GM23338 (cell line): ENCODE measurements at regions not wholly inside any gene's neighbourhood (a gene's known extent, or its start where the extent isn't known, plus 50 kb on each side); places are given as distances from the start of the nearest gene placed in this dataset.

Source experiments
- CREB1 ChIP-seq: fragments of 250-450 bp; sonication (Bioruptor Pico); IDR thresholded peaks from 2 replicates; pipeline ENCODE4 v1.5.0; 2020; ENCODE audit warnings: low read depth, mild to moderate bottlenecking, moderate library complexity
- EZH2 ChIP-seq: fragments of 200-600 bp; sonication (generic); IDR thresholded peaks from one replicate; pipeline ENCODE4 v1.8.0; 2017; ENCODE audit warnings: antibody characterized with exemption, mild to moderate bottlenecking, low read depth; ENCODE audit not compliant: unreplicated experiment
- EZH2phosphoT487 ChIP-seq: fragments of 200-600 bp; sonication (generic); IDR thresholded peaks from one replicate; pipeline ENCODE4 v1.8.1; 2018; ENCODE audit warnings: antibody characterized with exemption; ENCODE audit not compliant: unreplicated experiment
- JUNB ChIP-seq: IDR thresholded peaks from one replicate; pipeline ENCODE4 v1.6.1; 2016; ENCODE audit warnings: antibody characterized with exemption; ENCODE audit not compliant: unreplicated experiment
- NANOG ChIP-seq: IDR thresholded peaks from 2 replicates; pipeline ENCODE4 v1.6.1; 2016; ENCODE audit warnings: antibody characterized with exemption, borderline replicate concordance
- POLR2AphosphoS5 ChIP-seq: IDR thresholded peaks from 2 replicates; pipeline ENCODE4 v1.6.1; 2016; ENCODE audit warnings: antibody characterized with exemption, low read depth
- STAT1 ChIP-seq: IDR thresholded peaks from one replicate; pipeline ENCODE4 v1.6.1; 2016; ENCODE audit warnings: antibody characterized with exemption; ENCODE audit not compliant: unreplicated experiment
- ZNF114 ChIP-seq: fragments of 250-450 bp; sonication (Bioruptor Pico); IDR thresholded peaks from 2 replicates; pipeline ENCODE4 v1.5.0; 2020; ENCODE audit warnings: mild to moderate bottlenecking, moderate library complexity
- ZNF331 ChIP-seq: fragments of 250-450 bp; sonication (Bioruptor Pico); IDR thresholded peaks from 2 replicates; pipeline ENCODE4 v1.5.0; 2020; ENCODE audit warnings: low read depth, mild to moderate bottlenecking, moderate library complexity
- TF ChIP-seq, protein P1 (sequence below), 2 experiments: fragments of 200-600 bp in 1 of 2; sonication (generic) in 1 of 2; conservative IDR thresholded peaks; 2 replicates each; pipeline versions ENCODE4 v1.5.1 to v1.6.1; 2016 to 2017; ENCODE audit warnings: antibody characterized with exemption in 2 of 2, low read depth in 2 of 2, mild to moderate bottlenecking in 2 of 2, moderate library complexity in 1 of 2
- TF ChIP-seq, protein P2 (sequence below): IDR thresholded peaks from one replicate; pipeline ENCODE4 v1.6.1; 2018; ENCODE audit warnings: antibody characterized with exemption; ENCODE audit not compliant: unreplicated experiment
- TF ChIP-seq, protein P3 (sequence below): fragments of 250-450 bp; sonication (Bioruptor Pico); IDR thresholded peaks from 2 replicates; pipeline ENCODE4 v1.5.0; 2020; ENCODE audit warnings: mild to moderate bottlenecking, moderate library complexity

DNA sequence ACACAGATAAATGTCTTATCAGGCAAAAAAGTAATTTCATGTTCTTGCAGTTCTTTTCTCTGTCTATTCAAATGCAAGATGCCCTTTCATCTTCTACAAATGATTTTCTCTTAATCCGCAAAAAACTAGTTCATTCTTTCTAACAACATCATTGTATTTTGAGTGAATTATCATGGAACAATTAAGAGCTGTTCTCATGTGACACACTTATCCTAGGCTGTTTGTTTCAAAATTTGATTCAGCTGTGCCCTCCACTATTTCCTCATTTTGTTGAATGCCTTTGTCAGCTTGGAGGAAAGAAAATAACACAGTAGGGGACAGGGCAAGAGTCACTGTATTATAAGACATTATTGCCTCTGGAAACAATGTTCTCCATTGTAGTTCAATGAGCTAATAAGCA is 396.9 kb downstream of the KCTD12 start:
- TF ChIP-seq, protein P1, sequence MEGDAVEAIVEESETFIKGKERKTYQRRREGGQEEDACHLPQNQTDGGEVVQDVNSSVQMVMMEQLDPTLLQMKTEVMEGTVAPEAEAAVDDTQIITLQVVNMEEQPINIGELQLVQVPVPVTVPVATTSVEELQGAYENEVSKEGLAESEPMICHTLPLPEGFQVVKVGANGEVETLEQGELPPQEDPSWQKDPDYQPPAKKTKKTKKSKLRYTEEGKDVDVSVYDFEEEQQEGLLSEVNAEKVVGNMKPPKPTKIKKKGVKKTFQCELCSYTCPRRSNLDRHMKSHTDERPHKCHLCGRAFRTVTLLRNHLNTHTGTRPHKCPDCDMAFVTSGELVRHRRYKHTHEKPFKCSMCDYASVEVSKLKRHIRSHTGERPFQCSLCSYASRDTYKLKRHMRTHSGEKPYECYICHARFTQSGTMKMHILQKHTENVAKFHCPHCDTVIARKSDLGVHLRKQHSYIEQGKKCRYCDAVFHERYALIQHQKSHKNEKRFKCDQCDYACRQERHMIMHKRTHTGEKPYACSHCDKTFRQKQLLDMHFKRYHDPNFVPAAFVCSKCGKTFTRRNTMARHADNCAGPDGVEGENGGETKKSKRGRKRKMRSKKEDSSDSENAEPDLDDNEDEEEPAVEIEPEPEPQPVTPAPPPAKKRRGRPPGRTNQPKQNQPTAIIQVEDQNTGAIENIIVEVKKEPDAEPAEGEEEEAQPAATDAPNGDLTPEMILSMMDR (conservative IDR thresholded peaks at IDR 0.05; ENCODE audit: low read depth in 2 of 2) = no peak
- no peak for TF ChIP-seq ZNF114
- no peak for TF ChIP-seq POLR2AphosphoS5
- TF ChIP-seq, protein P2, sequence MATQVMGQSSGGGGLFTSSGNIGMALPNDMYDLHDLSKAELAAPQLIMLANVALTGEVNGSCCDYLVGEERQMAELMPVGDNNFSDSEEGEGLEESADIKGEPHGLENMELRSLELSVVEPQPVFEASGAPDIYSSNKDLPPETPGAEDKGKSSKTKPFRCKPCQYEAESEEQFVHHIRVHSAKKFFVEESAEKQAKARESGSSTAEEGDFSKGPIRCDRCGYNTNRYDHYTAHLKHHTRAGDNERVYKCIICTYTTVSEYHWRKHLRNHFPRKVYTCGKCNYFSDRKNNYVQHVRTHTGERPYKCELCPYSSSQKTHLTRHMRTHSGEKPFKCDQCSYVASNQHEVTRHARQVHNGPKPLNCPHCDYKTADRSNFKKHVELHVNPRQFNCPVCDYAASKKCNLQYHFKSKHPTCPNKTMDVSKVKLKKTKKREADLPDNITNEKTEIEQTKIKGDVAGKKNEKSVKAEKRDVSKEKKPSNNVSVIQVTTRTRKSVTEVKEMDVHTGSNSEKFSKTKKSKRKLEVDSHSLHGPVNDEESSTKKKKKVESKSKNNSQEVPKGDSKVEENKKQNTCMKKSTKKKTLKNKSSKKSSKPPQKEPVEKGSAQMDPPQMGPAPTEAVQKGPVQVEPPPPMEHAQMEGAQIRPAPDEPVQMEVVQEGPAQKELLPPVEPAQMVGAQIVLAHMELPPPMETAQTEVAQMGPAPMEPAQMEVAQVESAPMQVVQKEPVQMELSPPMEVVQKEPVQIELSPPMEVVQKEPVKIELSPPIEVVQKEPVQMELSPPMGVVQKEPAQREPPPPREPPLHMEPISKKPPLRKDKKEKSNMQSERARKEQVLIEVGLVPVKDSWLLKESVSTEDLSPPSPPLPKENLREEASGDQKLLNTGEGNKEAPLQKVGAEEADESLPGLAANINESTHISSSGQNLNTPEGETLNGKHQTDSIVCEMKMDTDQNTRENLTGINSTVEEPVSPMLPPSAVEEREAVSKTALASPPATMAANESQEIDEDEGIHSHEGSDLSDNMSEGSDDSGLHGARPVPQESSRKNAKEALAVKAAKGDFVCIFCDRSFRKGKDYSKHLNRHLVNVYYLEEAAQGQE = no peak
- TF ChIP-seq EZH2 = no peak
- TF ChIP-seq EZH2phosphoT487 = no peak
- no peak for TF ChIP-seq JUNB
- TF ChIP-seq STAT1 = no peak
- TF ChIP-seq CREB1 (CRISPR knock-in tag) = no peak
- no peak for TF ChIP-seq NANOG
- TF ChIP-seq, protein P3, sequence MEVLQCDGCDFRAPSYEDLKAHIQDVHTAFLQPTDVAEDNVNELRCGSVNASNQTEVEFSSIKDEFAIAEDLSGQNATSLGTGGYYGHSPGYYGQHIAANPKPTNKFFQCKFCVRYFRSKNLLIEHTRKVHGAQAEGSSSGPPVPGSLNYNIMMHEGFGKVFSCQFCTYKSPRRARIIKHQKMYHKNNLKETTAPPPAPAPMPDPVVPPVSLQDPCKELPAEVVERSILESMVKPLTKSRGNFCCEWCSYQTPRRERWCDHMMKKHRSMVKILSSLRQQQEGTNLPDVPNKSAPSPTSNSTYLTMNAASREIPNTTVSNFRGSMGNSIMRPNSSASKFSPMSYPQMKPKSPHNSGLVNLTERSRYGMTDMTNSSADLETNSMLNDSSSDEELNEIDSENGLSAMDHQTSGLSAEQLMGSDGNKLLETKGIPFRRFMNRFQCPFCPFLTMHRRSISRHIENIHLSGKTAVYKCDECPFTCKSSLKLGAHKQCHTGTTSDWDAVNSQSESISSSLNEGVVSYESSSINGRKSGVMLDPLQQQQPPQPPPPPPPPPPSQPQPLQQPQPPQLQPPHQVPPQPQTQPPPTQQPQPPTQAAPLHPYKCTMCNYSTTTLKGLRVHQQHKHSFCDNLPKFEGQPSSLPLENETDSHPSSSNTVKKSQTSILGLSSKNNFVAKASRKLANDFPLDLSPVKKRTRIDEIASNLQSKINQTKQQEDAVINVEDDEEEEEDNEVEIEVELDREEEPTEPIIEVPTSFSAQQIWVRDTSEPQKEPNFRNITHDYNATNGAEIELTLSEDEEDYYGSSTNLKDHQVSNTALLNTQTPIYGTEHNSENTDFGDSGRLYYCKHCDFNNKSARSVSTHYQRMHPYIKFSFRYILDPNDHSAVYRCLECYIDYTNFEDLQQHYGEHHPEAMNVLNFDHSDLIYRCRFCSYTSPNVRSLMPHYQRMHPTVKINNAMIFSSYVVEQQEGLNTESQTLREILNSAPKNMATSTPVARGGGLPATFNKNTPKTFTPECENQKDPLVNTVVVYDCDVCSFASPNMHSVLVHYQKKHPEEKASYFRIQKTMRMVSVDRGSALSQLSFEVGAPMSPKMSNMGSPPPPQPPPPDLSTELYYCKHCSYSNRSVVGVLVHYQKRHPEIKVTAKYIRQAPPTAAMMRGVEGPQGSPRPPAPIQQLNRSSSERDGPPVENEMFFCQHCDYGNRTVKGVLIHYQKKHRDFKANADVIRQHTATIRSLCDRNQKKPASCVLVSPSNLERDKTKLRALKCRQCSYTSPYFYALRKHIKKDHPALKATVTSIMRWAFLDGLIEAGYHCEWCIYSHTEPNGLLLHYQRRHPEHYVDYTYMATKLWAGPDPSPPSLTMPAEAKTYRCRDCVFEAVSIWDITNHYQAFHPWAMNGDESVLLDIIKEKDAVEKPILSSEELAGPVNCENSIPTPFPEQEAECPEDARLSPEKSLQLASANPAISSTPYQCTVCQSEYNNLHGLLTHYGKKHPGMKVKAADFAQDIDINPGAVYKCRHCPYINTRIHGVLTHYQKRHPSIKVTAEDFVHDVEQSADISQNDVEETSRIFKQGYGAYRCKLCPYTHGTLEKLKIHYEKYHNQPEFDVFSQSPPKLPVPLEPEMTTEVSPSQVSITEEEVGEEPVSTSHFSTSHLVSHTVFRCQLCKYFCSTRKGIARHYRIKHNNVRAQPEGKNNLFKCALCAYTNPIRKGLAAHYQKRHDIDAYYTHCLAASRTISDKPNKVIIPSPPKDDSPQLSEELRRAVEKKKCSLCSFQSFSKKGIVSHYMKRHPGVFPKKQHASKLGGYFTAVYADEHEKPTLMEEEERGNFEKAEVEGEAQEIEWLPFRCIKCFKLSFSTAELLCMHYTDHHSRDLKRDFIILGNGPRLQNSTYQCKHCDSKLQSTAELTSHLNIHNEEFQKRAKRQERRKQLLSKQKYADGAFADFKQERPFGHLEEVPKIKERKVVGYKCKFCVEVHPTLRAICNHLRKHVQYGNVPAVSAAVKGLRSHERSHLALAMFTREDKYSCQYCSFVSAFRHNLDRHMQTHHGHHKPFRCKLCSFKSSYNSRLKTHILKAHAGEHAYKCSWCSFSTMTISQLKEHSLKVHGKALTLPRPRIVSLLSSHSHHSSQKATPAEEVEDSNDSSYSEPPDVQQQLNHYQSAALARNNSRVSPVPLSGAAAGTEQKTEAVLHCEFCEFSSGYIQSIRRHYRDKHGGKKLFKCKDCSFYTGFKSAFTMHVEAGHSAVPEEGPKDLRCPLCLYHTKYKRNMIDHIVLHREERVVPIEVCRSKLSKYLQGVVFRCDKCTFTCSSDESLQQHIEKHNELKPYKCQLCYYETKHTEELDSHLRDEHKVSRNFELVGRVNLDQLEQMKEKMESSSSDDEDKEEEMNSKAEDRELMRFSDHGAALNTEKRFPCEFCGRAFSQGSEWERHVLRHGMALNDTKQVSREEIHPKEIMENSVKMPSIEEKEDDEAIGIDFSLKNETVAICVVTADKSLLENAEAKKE (CRISPR knock-in tag) = no peak
- no peak for TF ChIP-seq ZNF331 (CRISPR knock-in tag)
